GM23248 (cell line): ENCODE measurements at regions not wholly inside any gene's neighbourhood (a gene's known extent, or its start where the extent isn't known, plus 50 kb on each side); places are given as distances from the start of the nearest gene placed in this dataset.

Experiments
- DNase-seq: peaks from one replicate; pipeline ENCODE4 v3.0.0-alpha.2; 2015
- H2AFZ ChIP-seq: fragments of 200-600 bp; sonication (generic); 2 replicates; pipeline ENCODE4 v1.6.1; 2016; ENCODE audit warnings: antibody characterized with exemption
- H3F3A ChIP-seq: fragments of 200-600 bp; sonication (generic); 2 replicates; pipeline ENCODE4 v1.6.1; 2016; ENCODE audit warnings: mild to moderate bottlenecking, antibody characterized with exemption, mixed run types; ENCODE audit not compliant: insufficient read depth
- H3K27ac ChIP-seq: fragments of 200-600 bp; sonication (generic); 2 replicates; pipeline ENCODE4 v1.5.1; 2016; ENCODE audit warnings: mild to moderate bottlenecking
- H3K27me3 ChIP-seq: fragments of 200-600 bp; sonication (generic); replicated peaks from 2 replicates; pipeline ENCODE4 v1.6.1; 2016; ENCODE audit warnings: mild to moderate bottlenecking; ENCODE audit not compliant: insufficient read depth
- H3K36me3 ChIP-seq: fragments of 200-600 bp; sonication (generic); 2 replicates; pipeline ENCODE4 v1.6.1; 2016; ENCODE audit warnings: low read depth, mild to moderate bottlenecking
- H3K4me1 ChIP-seq: fragments of 200-600 bp; sonication (generic); 2 replicates; pipeline ENCODE4 v1.6.1; 2016; ENCODE audit warnings: mild to moderate bottlenecking; ENCODE audit not compliant: insufficient read depth
- H3K4me2 ChIP-seq: fragments of 200-600 bp; sonication (generic); one replicate; pipeline ENCODE4 v1.6.1; 2016; ENCODE audit warnings: mild to moderate bottlenecking; ENCODE audit not compliant: unreplicated experiment
- H3K4me3 ChIP-seq: fragments of 200-600 bp; sonication (generic); 2 replicates; pipeline ENCODE4 v1.5.1; 2016; ENCODE audit warnings: mild to moderate bottlenecking
- H3K79me2 ChIP-seq: fragments of 200-600 bp; sonication (generic); 2 replicates; pipeline ENCODE4 v1.6.1; 2016; ENCODE audit warnings: mild to moderate bottlenecking; ENCODE audit not compliant: insufficient read depth
- H3K9ac ChIP-seq: fragments of 200-600 bp; sonication (generic); 2 replicates; pipeline ENCODE4 v1.6.1; 2016; ENCODE audit warnings: mild to moderate bottlenecking
- H3K9me2 ChIP-seq: fragments of 200-600 bp; sonication (generic); 2 replicates; pipeline ENCODE4 v1.6.1; 2016; ENCODE audit warnings: mixed run types, mild to moderate bottlenecking, moderate library complexity; ENCODE audit not compliant: insufficient read depth
- H3K9me3 ChIP-seq: fragments of 200-600 bp; sonication (generic); one replicate; pipeline ENCODE4 v1.6.1; 2017; ENCODE audit warnings: low read depth
- H4K20me1 ChIP-seq: fragments of 200-600 bp; sonication (generic); 2 replicates; pipeline ENCODE4 v1.6.0; 2016; ENCODE audit not compliant: insufficient read depth
- EZH2 ChIP-seq: fragments of 200-600 bp; sonication (generic); IDR thresholded peaks from 2 replicates; pipeline ENCODE4 v1.6.1; 2018; ENCODE audit warnings: antibody characterized with exemption, mild to moderate bottlenecking; ENCODE audit not compliant: insufficient read depth, poor library complexity, severe bottlenecking
- EZH2phosphoT487 ChIP-seq: fragments of 200-600 bp; sonication (generic); IDR thresholded peaks from 2 replicates; pipeline ENCODE4 v1.6.1; 2018; ENCODE audit warnings: antibody characterized with exemption, moderate library complexity, mild to moderate bottlenecking, low read depth; ENCODE audit not compliant: insufficient read depth
- WGBS, 2 experiments: methylation state at CpG; one replicate each; pipeline ENCODE4 v1.1.6; 2015 to 2017; ENCODE audit warnings: low lambda C conversion rate in 2 of 2, low coverage in 1 of 2; ENCODE audit errors: missing lambda C conversion rate in 2 of 2; 5-methylcytosine and 5-hydroxymethylcytosine counted together
- in situ Hi-C: fragments of 300-500 bp; cut with MboI; formaldehyde crosslinking; loops from 2 replicates; pipeline ENCODE4 v1.15.0; 2020

DNA sequence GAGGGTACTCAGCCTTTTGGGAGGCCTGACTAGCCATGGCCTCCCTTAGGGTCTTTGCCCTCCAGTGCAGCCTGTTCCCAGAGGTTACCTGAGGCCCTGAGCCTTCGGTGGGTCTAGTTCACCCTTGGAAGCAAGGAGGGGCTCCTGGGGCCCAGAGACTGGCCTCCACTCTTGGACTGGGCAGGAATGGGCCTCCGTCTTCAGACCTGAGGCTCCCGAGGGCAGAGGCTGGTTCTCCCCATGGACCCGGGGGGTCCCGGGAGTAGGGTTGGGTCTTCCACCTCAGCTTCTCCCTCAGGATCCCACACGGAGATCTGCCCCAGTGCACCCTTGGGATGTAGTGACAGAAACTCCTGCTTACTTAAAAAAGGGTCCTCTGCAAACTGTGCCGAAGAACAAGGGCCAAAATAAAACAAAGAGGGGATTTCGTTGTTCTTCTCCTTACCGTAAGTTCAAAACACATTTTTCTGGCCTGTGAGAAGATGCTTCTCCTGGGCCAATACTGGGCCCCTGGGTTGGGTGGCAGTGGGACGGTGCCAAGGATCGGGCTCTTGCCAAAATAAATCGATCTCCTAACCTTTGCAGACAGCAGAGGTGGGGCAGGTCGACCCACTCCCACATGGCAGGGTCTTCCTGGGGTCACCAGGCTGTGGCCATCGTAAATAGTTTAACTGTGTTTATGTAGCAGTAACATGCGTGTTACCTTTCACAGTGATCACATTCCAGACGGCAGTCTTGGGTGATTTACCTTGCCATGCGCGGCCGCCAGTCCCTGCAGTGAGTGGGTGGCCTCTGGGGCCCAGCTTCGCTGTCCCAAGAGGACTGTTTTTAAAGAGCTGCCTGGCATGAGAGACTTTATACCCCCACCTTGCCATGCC lies 151.8 kb downstream of the VEGFA start:
- H3K4me1 ChIP-seq = peaks cover 36% of the 10 kb centered on the region
- in situ Hi-C loops = no loop called here
- 88 to 89% methylated on average over 19 to 20 of the region's 20 CpGs for WGBS, 2 experiments

GRCh38 chr6:43921039-43921438 lies 151.0 kb downstream of the VEGFA start:
- no peak overlapping the region for H3K4me3 ChIP-seq
- H3K9ac ChIP-seq = no peak overlapping the region
- in situ Hi-C loops = no loop called here
- DNase-seq = no peak
- H4K20me1 ChIP-seq = no peaks in the 10 kb centered on the region
- no peak overlapping the region for H3K4me2 ChIP-seq
- no peaks in the 10 kb centered on the region for H3K36me3 ChIP-seq
- no peaks in the 10 kb centered on the region for H3K27me3 ChIP-seq
- H3K9me2 ChIP-seq = no peaks in the 10 kb centered on the region
- no peaks in the 10 kb centered on the region for H3K79me2 ChIP-seq
- H3F3A ChIP-seq = peaks cover 4% of the 10 kb centered on the region; the same call in 1 of the 2 replicates
- TF ChIP-seq EZH2phosphoT487 = no peak
- TF ChIP-seq EZH2 = no peak
- no peak overlapping the region for H3K27ac ChIP-seq
- 90 to 91% methylated on average over 9 of the region's 9 CpGs for WGBS, 2 experiments
- H3K9me3 ChIP-seq = no peaks in the 10 kb centered on the region
- peaks cover 36% of the 10 kb centered on the region for H3K4me1 ChIP-seq
- no peak overlapping the region for H2AFZ ChIP-seq

More for the DNA sequence above, 151.8 kb downstream of the VEGFA start:
- TF ChIP-seq EZH2phosphoT487 (no peak), EZH2 (no peak)
- Histone ChIP-seq H2AFZ (no peak overlapping the region), H3K9me3 (no peaks in the 10 kb centered on the region), H3K4me2 (no peak overlapping the region), H4K20me1 (no peaks in the 10 kb centered on the region), H3F3A (peaks cover 4% of the 10 kb centered on the region; the same call in 1 of the 2 replicates), H3K9ac (no peak overlapping the region), H3K27me3 (no peaks in the 10 kb centered on the region), H3K9me2 (no peaks in the 10 kb centered on the region), H3K27ac (no peak overlapping the region), H3K36me3 (no peaks in the 10 kb centered on the region), H3K79me2 (no peaks in the 10 kb centered on the region), H3K4me3 (no peak overlapping the region)
- no peak for DNase-seq

DNA sequence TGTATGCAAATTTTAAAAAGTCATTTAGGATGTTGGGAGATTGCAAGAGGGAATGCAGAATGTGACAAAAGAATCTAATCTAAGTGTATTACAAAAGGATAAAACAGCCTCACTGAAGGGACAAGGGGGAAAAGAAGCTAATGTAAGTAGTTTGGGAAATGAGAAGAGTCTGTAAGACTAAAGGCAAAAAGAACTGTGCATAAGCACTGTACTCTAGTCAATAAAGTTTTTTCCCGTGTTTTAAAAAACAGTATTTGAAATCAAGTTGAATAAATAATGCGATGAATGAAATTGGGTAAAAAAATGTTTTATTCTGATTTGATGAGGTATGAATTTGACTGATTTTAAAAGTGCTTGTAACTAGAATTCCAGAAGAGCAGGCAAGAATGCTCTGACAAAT lies 149.8 kb downstream of the VEGFA start:
- no peak for DNase-seq
- TF ChIP-seq EZH2 (no peak), EZH2phosphoT487 (no peak)
- H3K27me3 ChIP-seq = no peaks in the 10 kb centered on the region
- H3K4me1 ChIP-seq = peaks cover 32% of the 10 kb centered on the region
- no peaks in the 10 kb centered on the region for H3K79me2 ChIP-seq
- in situ Hi-C loops = no loop called here
- H3K9me3 ChIP-seq = no peaks in the 10 kb centered on the region
- H3K9ac ChIP-seq = no peak overlapping the region
- H3F3A ChIP-seq = peaks cover 4% of the 10 kb centered on the region; the same call in 1 of the 2 replicates
- H2AFZ ChIP-seq = no peak overlapping the region
- H3K4me2 ChIP-seq = no peak overlapping the region
- H3K9me2 ChIP-seq = no peaks in the 10 kb centered on the region
- no peak overlapping the region for H3K4me3 ChIP-seq
- no peaks in the 10 kb centered on the region for H3K36me3 ChIP-seq
- 71 to 72% methylated on average over 2 of the region's 2 CpGs for WGBS, 2 experiments
- no peak overlapping the region for H3K27ac ChIP-seq
- H4K20me1 ChIP-seq = no peaks in the 10 kb centered on the region

DNA sequence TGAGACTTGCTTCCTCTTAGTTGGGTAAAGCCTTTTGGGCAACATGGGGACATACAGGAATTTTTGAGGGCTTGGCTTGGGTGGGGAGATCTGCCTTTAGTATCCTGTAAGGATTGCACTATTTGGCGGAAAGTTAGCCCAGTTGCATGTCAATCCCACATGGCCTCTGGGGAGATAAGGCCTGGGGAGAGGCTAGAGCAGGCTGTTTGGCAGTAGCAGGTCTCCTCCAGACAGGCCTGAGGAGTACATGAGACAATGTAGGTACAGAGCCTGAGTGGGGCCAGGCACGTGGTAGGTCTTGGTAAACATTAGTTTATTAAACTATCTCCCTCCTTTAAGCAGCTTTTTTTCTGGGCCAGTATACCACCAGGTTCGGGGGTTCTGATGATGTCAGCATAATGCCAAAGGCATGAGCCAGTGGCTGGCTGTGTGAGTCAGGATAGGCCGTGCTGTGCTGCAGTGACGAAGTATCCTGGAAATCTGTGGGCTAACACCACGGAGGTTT lies 147.9 kb downstream of the VEGFA start:
- WGBS, 2 experiments = 40 to 41% methylated on average over 6 of the region's 6 CpGs
- no peak overlapping the region for H3K4me3 ChIP-seq
- no peak overlapping the region for H3K4me2 ChIP-seq
- peak; percentile 63 for DNase-seq
- no peaks in the 10 kb centered on the region for H3K36me3 ChIP-seq
- TF ChIP-seq EZH2 (no peak), EZH2phosphoT487 (no peak)
- H3K4me1 ChIP-seq = peaks cover 25% of the 10 kb centered on the region
- H3K9ac ChIP-seq = no peak overlapping the region
- H2AFZ ChIP-seq = no peak overlapping the region
- H4K20me1 ChIP-seq = no peaks in the 10 kb centered on the region
- in situ Hi-C loops = no loop called here
- no peaks in the 10 kb centered on the region for H3F3A ChIP-seq
- no peaks in the 10 kb centered on the region for H3K9me3 ChIP-seq
- H3K27me3 ChIP-seq = no peaks in the 10 kb centered on the region
- H3K79me2 ChIP-seq = no peaks in the 10 kb centered on the region
- H3K27ac ChIP-seq = no peak overlapping the region
- no peaks in the 10 kb centered on the region for H3K9me2 ChIP-seq
